Upper lobe of left lung (tissue), 6 donors: ENCODE measurements at regions not wholly inside any gene's neighbourhood (a gene's known extent, or its start where the extent isn't known, plus 50 kb on each side); places are given as distances from the start of the nearest gene placed in this dataset.

ENCODE experiments used
- ATAC-seq, 2 donors: fragments of 200-7000 bp; cut with Tn5 transposase; one replicate each; pipeline ENCODE4 v1.9.1; 2022; ENCODE audit warnings: mild to moderate bottlenecking in 2 of 2, moderate library complexity in 2 of 2; ENCODE audit not compliant: low FRiP score in 2 of 2
- DNase-seq, 2 donors: peaks; one replicate each; pipeline ENCODE4 v3.0.0-alpha.2; 2019 to 2020
- H3K27ac ChIP-seq, 4 donors: fragments of 200-600 bp; sonication (generic); one replicate each; pipeline ENCODE4 v1.5.1; 2016 to 2019
- H3K27me3 ChIP-seq, 4 donors: fragments of 200-600 bp; sonication (generic); one replicate each; pipeline ENCODE4 v1.5.1; 2017 to 2019
- H3K36me3 ChIP-seq, 4 donors: fragments of 200-600 bp; sonication (generic); one replicate each; pipeline ENCODE4 v1.5.1; 2016 to 2019
- H3K4me1 ChIP-seq, 4 donors: fragments of 200-600 bp; sonication (generic); one replicate each; pipeline ENCODE4 v1.5.1; 2018 to 2019
- H3K4me3 ChIP-seq, 4 donors: fragments of 200-600 bp; sonication (generic); one replicate each; pipeline ENCODE4 v1.5.1; 2017 to 2019; ENCODE audit warnings: mild to moderate bottlenecking in 2 of 4, moderate library complexity in 1 of 4
- H3K9me3 ChIP-seq, 4 donors: fragments of 200-600 bp; sonication (generic); one replicate each; pipeline ENCODE4 v1.5.1; 2018 to 2019
- CTCF ChIP-seq, 6 experiments: fragments of 450-650 bp in 4 of 6; fragments of 200-600 bp in 2 of 6; sonication (generic) in 2 of 6; IDR thresholded peaks; one replicate each; pipeline ENCODE4 v1.5.1; 2016 to 2019; ENCODE audit warnings: antibody characterized with exemption in 6 of 6
- EP300 ChIP-seq, 4 donors: sonication (generic); formaldehyde crosslinking; IDR thresholded peaks; one replicate each; pipeline ENCODE4 v1.5.1; 2017; ENCODE audit warnings: antibody characterized with exemption in 4 of 4, control low read depth in 2 of 4
- POLR2A ChIP-seq, 4 donors: fragments of 450-650 bp; IDR thresholded peaks; one replicate each; pipeline ENCODE4 v1.5.1; 2016 to 2017; ENCODE audit warnings: antibody characterized with exemption in 4 of 4, mild to moderate bottlenecking in 2 of 4
- POLR2AphosphoS5 ChIP-seq, 2 donors: sonication (generic); formaldehyde crosslinking; IDR thresholded peaks; one replicate each; pipeline ENCODE4 v1.5.1; 2017; ENCODE audit warnings: antibody characterized with exemption in 2 of 2
- WGBS, 2 donors: methylation state at CpG; one replicate each; pipeline ENCODE4 v1.1.5; 2017 to 2018; 5-methylcytosine and 5-hydroxymethylcytosine counted together
- donor health status: DM: no; HTN: no; CAD: no; lungs with moderate emphysema.
- donor health status: DM: no; HTN: yes; CAD: no; lungs with severe emphysema.

GRCh38 chr2:189305291-189305943 is 125.9 kb upstream of the COL5A2 start:
- no peaks in the 10 kb centered on the region for H3K27me3 ChIP-seq
- H3K4me1 ChIP-seq, result no peaks in the 10 kb centered on the region
- ATAC-seq (no peak), DNase-seq (no peak)
- no peaks in the 10 kb centered on the region for H3K9me3 ChIP-seq
- H3K36me3 ChIP-seq, result no peaks in the 10 kb centered on the region
- 90 to 96% methylated on average over 3 of the region's 3 CpGs for WGBS, 2 donors
- no peak for TF ChIP-seq EP300 (IDR thresholded peaks at IDR 0.05)
- TF ChIP-seq POLR2A (IDR thresholded peaks at IDR 0.05), result no peak
- no peak for TF ChIP-seq POLR2AphosphoS5 (IDR thresholded peaks at IDR 0.05)
- no peak overlapping the region for H3K4me3 ChIP-seq
- H3K27ac ChIP-seq, result no peak overlapping the region

- ATAC-seq (no peak), DNase-seq (no peak)
- H3K9me3 ChIP-seq, result no peaks in the 10 kb centered on the region
- no peak overlapping the region for H3K4me3 ChIP-seq
- no peaks in the 10 kb centered on the region for H3K4me1 ChIP-seq
- no peaks in the 10 kb centered on the region for H3K27me3 ChIP-seq
- H3K27ac ChIP-seq, result no peak overlapping the region
- no peaks in the 10 kb centered on the region for H3K36me3 ChIP-seq
- WGBS, 2 donors, result 95% methylated on average over 2 of the region's 2 CpGs
- TF ChIP-seq EP300 (IDR thresholded peaks at IDR 0.05) (no peak), POLR2AphosphoS5 (IDR thresholded peaks at IDR 0.05) (no peak), POLR2A (IDR thresholded peaks at IDR 0.05) (no peak), CTCF (IDR thresholded peaks at IDR 0.05) (no peak)
Observed at GRCh38 chr2:189306525-189306924, 127.0 kb upstream of the COL5A2 start.

- no peaks in the 10 kb centered on the region for H3K9me3 ChIP-seq
- ATAC-seq (no peak), DNase-seq (no peak)
- H3K27me3 ChIP-seq, result no peaks in the 10 kb centered on the region
- WGBS, 2 donors, result 75 to 83% methylated on average over 3 of the region's 3 CpGs
- TF ChIP-seq CTCF (IDR thresholded peaks at IDR 0.05) (no peak), POLR2A (IDR thresholded peaks at IDR 0.05) (no peak), POLR2AphosphoS5 (IDR thresholded peaks at IDR 0.05) (no peak), EP300 (IDR thresholded peaks at IDR 0.05) (no peak)
- no peaks in the 10 kb centered on the region for H3K4me1 ChIP-seq
- H3K36me3 ChIP-seq, result no peaks in the 10 kb centered on the region
- H3K4me3 ChIP-seq, result no peak overlapping the region
- no peak overlapping the region for H3K27ac ChIP-seq
Observed at GRCh38 chr2:189308056-189308790, 128.7 kb upstream of the COL5A2 start.

GRCh38 chr2:189309331-189309730 is 129.8 kb upstream of the COL5A2 start:
- H3K9me3 ChIP-seq, result no peaks in the 10 kb centered on the region
- H3K27me3 ChIP-seq, result no peaks in the 10 kb centered on the region
- no peaks in the 10 kb centered on the region for H3K4me1 ChIP-seq
- no peak for DNase-seq
- H3K27ac ChIP-seq, result no peak overlapping the region
- H3K36me3 ChIP-seq, result no peaks in the 10 kb centered on the region
- 69 to 84% methylated on average over 4 of the region's 4 CpGs for WGBS, 2 donors
- H3K4me3 ChIP-seq, result no peak overlapping the region
- TF ChIP-seq EP300 (IDR thresholded peaks at IDR 0.05), result no peak
- no peak for TF ChIP-seq POLR2AphosphoS5 (IDR thresholded peaks at IDR 0.05)
- TF ChIP-seq CTCF (IDR thresholded peaks at IDR 0.05), result no peak
- TF ChIP-seq POLR2A (IDR thresholded peaks at IDR 0.05), result no peak
- no peak for ATAC-seq

- Histone ChIP-seq H3K9me3 (no peaks in the 10 kb centered on the region), H3K36me3 (no peaks in the 10 kb centered on the region), H3K27me3 (no peaks in the 10 kb centered on the region), H3K4me3 (no peak overlapping the region), H3K4me1 (no peaks in the 10 kb centered on the region), H3K27ac (no peak overlapping the region)
- TF ChIP-seq CTCF (IDR thresholded peaks at IDR 0.05), result no peak
- no peak for TF ChIP-seq POLR2A (IDR thresholded peaks at IDR 0.05)
- no peak for TF ChIP-seq POLR2AphosphoS5 (IDR thresholded peaks at IDR 0.05)
- no peak for TF ChIP-seq EP300 (IDR thresholded peaks at IDR 0.05)
- WGBS, 2 donors, result 95 to 96% methylated on average over 13 of the region's 13 CpGs
- ATAC-seq (no peak), DNase-seq (peak in 1 of 2 donors; percentile 75)
Observed at GRCh38 chr2:189312211-189312610, 129.1 kb upstream of the WDR75 start.
